T-helper 17 cell (primary cell): ENCODE measurements at regions not wholly inside any gene's neighbourhood (a gene's known extent, or its start where the extent isn't known, plus 50 kb on each side); places are given as distances from the start of the nearest gene placed in this dataset.

Experiments used
- ATAC-seq: fragments of 150-1000 bp; cut with Tn5 transposase; 2 replicates; pipeline ENCODE4 v1.10.0; 2021; ENCODE audit warnings: mild to moderate bottlenecking, moderate library complexity
- DNase-seq, 3 donors: peaks; one replicate each; pipeline versions ENCODE4 v3.0.0 to v3.0.0-alpha.2; 2020 to 2021
- H3K9me3 ChIP-seq: one replicate; pipeline ENCODE4 v1.7.0; 2013; ENCODE audit warnings: low read length, mild to moderate bottlenecking; ENCODE audit not compliant: control insufficient read depth, poor library complexity, severe bottlenecking
- H3K27ac Mint-ChIP-seq: one replicate; pipeline ENCODE4 v1.8.0; 2022; ENCODE audit warnings: mild to moderate bottlenecking, moderate library complexity, mixed read lengths
- H3K27me3 Mint-ChIP-seq: one replicate; pipeline ENCODE4 v1.8.0; 2022; ENCODE audit warnings: mixed read lengths
- H3K36me3 Mint-ChIP-seq: one replicate; pipeline ENCODE4 v1.8.0; 2022; ENCODE audit warnings: low read depth, mixed read lengths
- H3K4me1 Mint-ChIP-seq: one replicate; pipeline ENCODE4 v1.8.0; 2022; ENCODE audit warnings: mild to moderate bottlenecking, mixed read lengths
- H3K4me3 Mint-ChIP-seq: one replicate; pipeline ENCODE4 v1.8.0; 2022; ENCODE audit warnings: mild to moderate bottlenecking, moderate library complexity, mixed read lengths

GRCh38 chr9:109830545-109830944 lies 50.5 kb downstream of the PALM2AKAP2 start:
- Mint-ChIP-seq H3K27me3 (peaks cover 5% of the 10 kb centered on the region), H3K27ac (no peak overlapping the region), H3K4me1 (no peaks in the 10 kb centered on the region), H3K4me3 (no peak overlapping the region), H3K36me3 (no peaks in the 10 kb centered on the region)
- ATAC-seq: no peak
- DNase-seq: no peak
- H3K9me3 ChIP-seq: no peaks in the 10 kb centered on the region

- no peak overlapping the region for H3K4me3 Mint-ChIP-seq
- H3K4me1 Mint-ChIP-seq: no peaks in the 10 kb centered on the region
- H3K36me3 Mint-ChIP-seq: no peaks in the 10 kb centered on the region
- ATAC-seq (no peak), DNase-seq (no peak)
- no peaks in the 10 kb centered on the region for H3K9me3 ChIP-seq
- H3K27ac Mint-ChIP-seq: no peak overlapping the region
- H3K27me3 Mint-ChIP-seq: peaks cover 5% of the 10 kb centered on the region
Observed at GRCh38 chr9:109831998-109832658, 52.1 kb downstream of the PALM2AKAP2 start.

- H3K4me3 Mint-ChIP-seq: no peak overlapping the region
- H3K27me3 Mint-ChIP-seq: peaks cover 10% of the 10 kb centered on the region
- ATAC-seq: no peak
Observed at GRCh38 chr9:109834855-109835254, 54.9 kb downstream of the PALM2AKAP2 start.

GRCh38 chr9:109843641-109844040 lies 63.6 kb downstream of the PALM2AKAP2 start:
- Mint-ChIP-seq H3K27ac (no peak overlapping the region), H3K4me1 (no peaks in the 10 kb centered on the region), H3K4me3 (no peak overlapping the region), H3K27me3 (peaks cover 11% of the 10 kb centered on the region), H3K36me3 (no peaks in the 10 kb centered on the region)
- DNase-seq (no peak), ATAC-seq (no peak)
- H3K9me3 ChIP-seq: no peaks in the 10 kb centered on the region

More at GRCh38 chr9:109834855-109835254, 54.9 kb downstream of the PALM2AKAP2 start:
- no peak for DNase-seq
- H3K27ac Mint-ChIP-seq: no peak overlapping the region
- no peaks in the 10 kb centered on the region for H3K36me3 Mint-ChIP-seq
- no peaks in the 10 kb centered on the region for H3K9me3 ChIP-seq
- no peaks in the 10 kb centered on the region for H3K4me1 Mint-ChIP-seq

GRCh38 chr9:109845226-109845625 lies 65.2 kb downstream of the PALM2AKAP2 start:
- no peak overlapping the region for H3K4me3 Mint-ChIP-seq
- DNase-seq (no peak), ATAC-seq (no peak)
- no peak overlapping the region for H3K27ac Mint-ChIP-seq
- H3K27me3 Mint-ChIP-seq: peaks cover 8% of the 10 kb centered on the region
- no peaks in the 10 kb centered on the region for H3K4me1 Mint-ChIP-seq
- H3K9me3 ChIP-seq: no peaks in the 10 kb centered on the region
- H3K36me3 Mint-ChIP-seq: no peaks in the 10 kb centered on the region

GRCh38 chr9:109846776-109847175 lies 66.8 kb downstream of the PALM2AKAP2 start:
- H3K4me1 Mint-ChIP-seq: no peaks in the 10 kb centered on the region
- no peak for DNase-seq
- no peak for ATAC-seq
- no peak overlapping the region for H3K27ac Mint-ChIP-seq
- H3K9me3 ChIP-seq: no peaks in the 10 kb centered on the region
- H3K36me3 Mint-ChIP-seq: no peaks in the 10 kb centered on the region
- H3K4me3 Mint-ChIP-seq: no peak overlapping the region
- H3K27me3 Mint-ChIP-seq: peaks cover 8% of the 10 kb centered on the region

GRCh38 chr9:109852556-109852955 lies 72.6 kb downstream of the PALM2AKAP2 start:
- H3K9me3 ChIP-seq: no peaks in the 10 kb centered on the region
- Mint-ChIP-seq H3K27ac (no peak overlapping the region), H3K4me3 (no peak overlapping the region), H3K27me3 (peaks cover 33% of the 10 kb centered on the region), H3K36me3 (no peaks in the 10 kb centered on the region), H3K4me1 (no peaks in the 10 kb centered on the region)
- DNase-seq (no peak), ATAC-seq (no peak)

GRCh38 chr9:109855540-109855939 lies 75.5 kb downstream of the PALM2AKAP2 start:
- ATAC-seq (no peak), DNase-seq (no peak)
- Mint-ChIP-seq H3K4me3 (no peak overlapping the region), H3K36me3 (no peaks in the 10 kb centered on the region), H3K27me3 (peaks cover 25% of the 10 kb centered on the region), H3K4me1 (no peaks in the 10 kb centered on the region), H3K27ac (no peak overlapping the region)
- H3K9me3 ChIP-seq: no peaks in the 10 kb centered on the region

- Mint-ChIP-seq H3K4me1 (no peaks in the 10 kb centered on the region), H3K4me3 (no peak overlapping the region), H3K36me3 (no peaks in the 10 kb centered on the region), H3K27me3 (peaks cover 25% of the 10 kb centered on the region), H3K27ac (no peak overlapping the region)
- ATAC-seq (no peak), DNase-seq (no peak)
- no peaks in the 10 kb centered on the region for H3K9me3 ChIP-seq
Observed at GRCh38 chr9:109856785-109857184, 76.8 kb downstream of the PALM2AKAP2 start.

- Mint-ChIP-seq H3K27me3 (peaks cover 25% of the 10 kb centered on the region), H3K27ac (no peak overlapping the region), H3K36me3 (no peaks in the 10 kb centered on the region), H3K4me3 (no peak overlapping the region), H3K4me1 (no peaks in the 10 kb centered on the region)
- ATAC-seq: no peak
- DNase-seq: no peak
- no peaks in the 10 kb centered on the region for H3K9me3 ChIP-seq
Observed at GRCh38 chr9:109857336-109857735, 77.3 kb downstream of the PALM2AKAP2 start.

GRCh38 chr9:109859447-109859846 lies 79.4 kb downstream of the PALM2AKAP2 start:
- no peak for DNase-seq

GRCh38 chr9:109860521-109860920 lies 80.5 kb downstream of the PALM2AKAP2 start:
- Mint-ChIP-seq H3K36me3 (no peaks in the 10 kb centered on the region), H3K4me3 (no peak overlapping the region), H3K27me3 (peaks cover 8% of the 10 kb centered on the region), H3K4me1 (no peaks in the 10 kb centered on the region), H3K27ac (no peak overlapping the region)
- DNase-seq: no peak
- ATAC-seq: no peak
- H3K9me3 ChIP-seq: no peaks in the 10 kb centered on the region

More at GRCh38 chr9:109859447-109859846, 79.4 kb downstream of the PALM2AKAP2 start:
- H3K9me3 ChIP-seq: no peaks in the 10 kb centered on the region
- H3K27me3 Mint-ChIP-seq: peaks cover 14% of the 10 kb centered on the region
- H3K4me3 Mint-ChIP-seq: no peak overlapping the region
- H3K27ac Mint-ChIP-seq: no peak overlapping the region
- no peaks in the 10 kb centered on the region for H3K36me3 Mint-ChIP-seq
- no peaks in the 10 kb centered on the region for H3K4me1 Mint-ChIP-seq
- ATAC-seq: no peak

- DNase-seq (no peak), ATAC-seq (no peak)
- H3K9me3 ChIP-seq: no peaks in the 10 kb centered on the region
- peaks cover 9% of the 10 kb centered on the region for H3K27me3 Mint-ChIP-seq
- H3K4me3 Mint-ChIP-seq: no peak overlapping the region
- H3K4me1 Mint-ChIP-seq: no peaks in the 10 kb centered on the region
- H3K36me3 Mint-ChIP-seq: no peaks in the 10 kb centered on the region
- no peak overlapping the region for H3K27ac Mint-ChIP-seq
Observed at GRCh38 chr9:109861499-109861898, 81.5 kb downstream of the PALM2AKAP2 start.

- DNase-seq: no peak
- no peaks in the 10 kb centered on the region for H3K9me3 ChIP-seq
- no peak for ATAC-seq
- H3K27me3 Mint-ChIP-seq: peaks cover 11% of the 10 kb centered on the region
- no peaks in the 10 kb centered on the region for H3K36me3 Mint-ChIP-seq
- no peaks in the 10 kb centered on the region for H3K4me1 Mint-ChIP-seq
- no peak overlapping the region for H3K27ac Mint-ChIP-seq
- H3K4me3 Mint-ChIP-seq: no peak overlapping the region
Observed at GRCh38 chr9:109861918-109862317, 81.9 kb downstream of the PALM2AKAP2 start.
